ENCODE measurements at regions not wholly inside any gene's neighbourhood (a gene's known extent, or its start where the extent isn't known, plus 50 kb on each side); places are given as distances from the start of the nearest gene placed in this dataset.

- no peak for DNase-seq (ENCODE audit: low read depth)
Measured at GRCh38 chr2:62447411-62447810, 58.6 kb downstream of the TMEM17 start.

GRCh38 chr2:62446491-62446890 is 59.5 kb downstream of the TMEM17 start:
- no peak for DNase-seq (ENCODE audit: low read depth)

DNA sequence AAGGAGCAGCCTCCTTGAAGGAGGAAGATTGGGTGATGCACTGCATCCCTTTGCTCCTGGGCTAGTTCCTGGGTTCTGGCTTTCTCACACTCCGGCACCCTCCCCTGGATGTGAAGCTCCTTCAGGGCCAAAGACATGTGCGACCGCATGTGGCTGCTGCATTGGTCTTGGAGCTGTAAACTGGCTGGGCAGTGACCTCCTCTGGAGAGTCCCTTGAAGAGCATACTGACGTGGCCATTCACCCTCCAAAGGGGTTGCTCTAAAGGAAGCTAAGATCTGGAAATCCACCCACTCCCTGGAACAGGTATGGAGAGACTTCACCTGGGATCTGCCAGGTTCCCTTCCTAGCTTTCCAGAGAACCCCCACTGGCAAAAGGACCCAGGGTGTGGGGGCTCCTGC is 62.1 kb downstream of the TMEM17 start:
- no peak for DNase-seq (ENCODE audit: low read depth)

DNA sequence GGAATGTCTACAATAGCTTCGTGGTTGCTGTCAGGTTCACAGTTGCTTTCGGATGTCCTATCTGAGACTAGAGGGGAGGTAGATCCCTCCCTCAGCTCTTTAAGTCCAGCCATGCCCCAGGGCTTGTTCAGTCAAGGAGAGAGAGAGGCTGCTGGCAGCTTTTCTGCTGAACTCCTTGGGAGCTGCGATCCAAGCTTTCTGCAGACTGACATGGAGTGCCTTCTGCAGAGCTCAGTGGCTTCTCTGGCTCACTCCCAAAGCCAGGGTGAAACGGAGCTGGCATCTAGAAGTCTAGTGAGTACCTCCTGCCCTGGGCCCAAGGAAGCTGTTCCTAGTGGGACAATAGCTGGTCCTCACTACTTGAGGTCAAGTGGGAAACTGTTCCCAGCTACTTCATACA is 62.5 kb downstream of the TMEM17 start:
- no peak for DNase-seq (ENCODE audit: low read depth)

DNA sequence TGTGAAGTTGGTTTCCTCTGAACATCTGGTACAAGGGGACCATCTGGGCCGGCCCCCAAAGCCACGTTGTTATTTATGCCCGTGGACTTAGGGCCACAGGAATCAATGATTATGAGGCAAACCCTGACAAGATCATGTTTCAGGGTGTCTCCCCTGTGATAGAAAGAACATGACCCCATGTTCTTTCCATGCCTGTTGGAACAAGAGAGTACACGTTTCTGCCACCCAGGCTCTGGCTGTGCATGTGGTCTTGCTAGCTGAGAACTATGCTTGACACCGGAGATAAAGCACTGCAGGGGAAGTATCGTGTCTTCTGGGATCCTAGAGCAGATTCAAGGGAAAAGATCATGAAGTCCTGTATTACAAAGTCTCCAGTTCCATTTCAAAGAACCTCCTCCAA is 64.2 kb downstream of the TMEM17 start:
- no peak for DNase-seq (ENCODE audit: low read depth)

DNA sequence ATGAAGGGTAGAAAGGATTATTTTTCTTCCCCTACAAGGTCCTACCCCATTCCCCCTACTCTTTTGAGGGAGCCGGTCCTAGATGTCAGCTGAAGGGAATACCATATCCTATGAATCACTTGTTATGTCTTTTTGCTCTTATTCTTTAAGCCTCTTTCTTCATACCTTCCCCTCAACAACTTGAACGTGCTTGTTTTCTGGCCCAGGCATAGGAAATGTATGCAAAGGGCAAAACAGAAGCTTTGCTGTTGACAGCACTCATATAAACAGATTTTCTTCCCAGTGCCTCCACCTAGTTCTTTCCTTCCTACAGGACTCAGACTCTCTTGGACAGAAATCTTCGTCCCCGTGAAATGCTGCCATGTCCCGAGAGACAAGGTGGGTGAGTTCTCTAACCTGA is 64.6 kb downstream of the TMEM17 start:
- DNase-seq (ENCODE audit: low read depth), result no peak

DNA sequence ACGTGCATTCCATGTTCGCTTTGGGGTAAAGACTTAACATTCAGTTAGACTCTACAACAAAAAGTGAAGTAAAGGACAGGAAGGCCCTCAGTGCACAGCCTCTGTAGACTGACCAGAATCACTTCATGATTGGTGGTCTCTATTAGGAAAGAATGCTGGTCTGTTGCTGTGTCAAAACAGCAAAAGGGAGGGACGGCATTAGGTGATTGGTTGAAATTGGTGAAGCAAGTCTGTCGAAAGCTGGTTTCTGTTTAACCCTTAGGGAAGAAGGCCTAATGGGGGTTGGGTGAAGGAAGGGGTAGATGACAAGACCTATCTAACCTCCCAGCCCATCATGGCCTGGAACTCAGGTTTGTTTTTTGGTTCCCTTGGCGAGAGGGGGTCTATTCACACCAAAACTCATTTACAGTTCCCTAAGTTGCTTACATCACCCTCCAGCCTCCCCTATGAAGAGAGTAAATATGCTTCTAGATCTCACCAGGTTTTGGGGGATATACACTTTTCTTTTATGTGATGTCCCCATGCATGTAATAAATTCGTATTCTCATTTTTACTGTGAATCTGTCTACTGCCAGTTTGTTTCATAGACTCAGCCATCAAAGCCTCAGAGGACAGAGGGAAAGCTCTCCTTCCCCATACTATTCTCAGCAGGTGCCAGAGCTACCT is 65.6 kb downstream of the TMEM17 start:
- DNase-seq (ENCODE audit: low read depth), result no peak

- DNase-seq (ENCODE audit: low read depth), result no peak
Measured at GRCh38 chr2:62439425-62439824, 66.6 kb downstream of the TMEM17 start.

DNA sequence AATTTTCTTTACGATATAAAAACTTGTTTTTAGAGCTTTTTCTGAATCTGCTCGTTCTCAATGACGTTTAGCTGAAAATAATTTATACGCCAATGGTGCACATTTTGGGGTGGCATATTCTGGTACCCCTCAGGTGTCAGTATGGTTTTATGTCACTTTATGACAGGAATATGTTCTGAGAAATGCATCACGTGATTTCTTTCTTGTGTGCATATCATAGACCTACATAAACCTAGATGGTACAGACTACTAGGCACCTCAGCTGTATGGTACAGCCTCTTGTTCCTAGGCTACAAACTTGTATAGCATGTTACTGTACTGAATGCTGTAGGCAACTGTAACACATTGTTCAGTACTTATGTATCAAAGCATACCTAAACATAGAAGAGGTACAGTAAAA is 68.2 kb downstream of the TMEM17 start:
- no peak for DNase-seq (ENCODE audit: low read depth)

GRCh38 chr2:62435720-62436119 is 70.3 kb downstream of the TMEM17 start:
- DNase-seq (ENCODE audit: low read depth), result no peak

DNA sequence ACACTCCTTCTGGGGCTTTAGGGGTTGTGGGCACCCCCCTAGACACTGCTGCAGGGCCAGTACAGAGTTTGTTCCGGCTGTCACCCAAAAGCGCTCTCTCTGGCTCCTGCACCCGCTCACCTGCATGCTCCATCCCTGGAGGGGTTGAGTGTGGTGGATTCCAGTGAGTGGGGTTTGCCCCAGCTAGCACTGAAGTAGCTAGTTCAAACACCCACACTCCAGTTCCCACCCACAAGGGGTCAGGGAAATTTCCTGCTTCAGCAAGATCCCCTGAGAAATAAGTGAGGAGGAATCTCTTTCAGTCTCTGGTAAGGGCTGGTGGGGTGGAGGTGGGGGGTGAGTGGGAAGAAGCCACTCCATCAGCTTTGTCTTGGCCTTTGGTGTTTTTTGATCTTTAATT is 73.6 kb downstream of the TMEM17 start:
- no peak for DNase-seq (ENCODE audit: low read depth)

- DNase-seq (ENCODE audit: low read depth), result no peak
Measured at GRCh38 chr2:62431512-62431911, 74.5 kb downstream of the TMEM17 start.

- no peak for DNase-seq (ENCODE audit: low read depth)
Measured at GRCh38 chr2:62430146-62430545, 75.8 kb downstream of the TMEM17 start.

GRCh38 chr2:62427146-62427545 is 78.8 kb downstream of the TMEM17 start:
- no peak for DNase-seq (ENCODE audit: low read depth)

DNA sequence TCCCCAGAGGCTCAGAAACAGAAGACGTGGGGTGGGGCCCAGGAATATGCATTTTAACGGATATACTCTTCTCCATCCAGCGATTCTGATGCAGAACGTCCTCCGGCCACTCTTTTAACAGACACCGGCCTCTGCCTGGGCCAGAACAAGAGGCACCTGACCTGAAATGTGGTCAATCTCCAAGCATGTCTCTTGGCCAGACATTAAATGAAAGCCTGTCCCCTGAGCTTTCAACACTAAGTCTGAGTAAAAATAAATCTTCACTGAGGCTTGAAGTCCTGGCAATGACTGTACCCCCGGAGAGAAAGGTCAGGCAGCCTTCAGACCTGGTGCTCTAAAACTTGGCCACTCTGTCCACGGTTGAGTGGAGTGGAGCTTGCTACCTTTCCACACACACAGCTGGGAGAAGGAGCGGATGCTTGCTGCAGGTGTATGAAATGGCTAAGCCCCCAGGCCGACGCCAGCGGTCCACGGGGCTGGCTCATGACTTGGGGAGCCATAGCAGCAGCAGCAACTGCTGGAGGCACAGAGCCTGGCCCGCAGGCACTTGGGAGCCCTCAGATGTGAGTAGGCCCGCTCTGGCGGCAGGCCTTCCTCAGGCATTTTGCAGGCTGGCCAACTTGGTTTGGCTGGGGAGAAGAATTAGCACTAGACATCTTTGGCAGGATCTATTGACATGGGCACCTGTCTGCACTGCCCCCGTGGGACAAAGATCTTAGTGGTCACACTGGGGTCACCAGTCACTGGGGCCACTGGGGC is 79.7 kb downstream of the TMEM17 start:
- no peak for DNase-seq (ENCODE audit: low read depth)

GRCh38 chr2:62425684-62426083 is 80.3 kb downstream of the TMEM17 start:
- no peak for DNase-seq (ENCODE audit: low read depth)

DNA sequence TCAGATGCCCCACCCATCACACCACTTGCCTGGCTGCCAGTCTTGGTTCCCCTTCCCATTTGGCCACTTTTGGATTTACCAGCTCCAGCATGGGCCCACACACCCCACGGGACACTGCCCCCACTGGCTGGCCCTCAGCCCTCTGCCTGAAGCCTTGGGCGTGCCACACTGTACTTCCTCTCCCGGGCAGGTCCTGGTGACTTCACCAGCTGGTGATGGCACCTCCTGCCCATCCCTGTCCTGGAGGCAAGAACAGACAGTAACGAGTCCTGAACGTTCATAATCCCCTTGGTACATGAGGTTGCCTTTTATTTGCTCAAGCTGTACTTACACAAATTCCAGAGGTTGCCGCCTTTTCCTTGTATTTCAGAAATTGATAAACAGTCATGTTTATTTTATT is 81.1 kb downstream of the TMEM17 start:
- no peak for DNase-seq (ENCODE audit: low read depth)

GRCh38 chr2:62423883-62424458 is 82.0 kb downstream of the TMEM17 start:
- DNase-seq (ENCODE audit: low read depth), result no peak

- DNase-seq (ENCODE audit: low read depth), result no peak
Measured at GRCh38 chr2:62423235-62423634, 82.8 kb downstream of the TMEM17 start.

- DNase-seq (ENCODE audit: low read depth), result no peak
Measured at GRCh38 chr2:62415518-62415917, 90.5 kb downstream of the TMEM17 start.

- no peak for DNase-seq (ENCODE audit: low read depth)
Measured at GRCh38 chr2:62415019-62415431, 91.0 kb downstream of the TMEM17 start.

GRCh38 chr2:62413116-62413663 is 92.8 kb downstream of the TMEM17 start:
- DNase-seq (ENCODE audit: low read depth), result no peak

DNA sequence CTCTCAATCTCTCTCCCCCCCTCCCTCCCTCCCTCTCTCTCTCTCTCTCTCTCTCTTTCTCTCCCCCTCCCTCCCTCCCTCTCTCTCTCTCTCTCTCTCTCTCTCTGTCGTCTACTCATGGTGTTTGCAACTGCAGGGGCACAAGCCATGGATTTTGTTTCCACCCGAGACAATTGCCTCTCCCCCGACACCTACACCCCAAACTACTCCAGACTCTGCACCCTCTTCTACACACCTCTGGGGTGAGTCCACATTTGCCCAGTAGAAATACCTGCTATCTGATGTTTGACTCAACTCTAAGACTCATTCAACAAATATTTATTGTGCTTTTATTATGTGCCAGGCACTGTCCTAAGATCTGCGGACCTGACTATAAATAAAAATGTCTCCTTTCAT is 93.7 kb downstream of the TMEM17 start:
- no peak for DNase-seq (ENCODE audit: low read depth)

Data from forelimb muscle (tissue), 1 donor.